HG02938 (cell line): ENCODE measurements at regions not wholly inside any gene's neighbourhood (a gene's known extent, or its start where the extent isn't known, plus 50 kb on each side); places are given as distances from the start of the nearest gene placed in this dataset.
"Not testable (repeated sequence)": the region's sequence is repeated elsewhere in the genome, so short reads cannot be mapped to it uniquely, and the experiment has no call there.

ENCODE experiments used
- ATAC-seq: cut with Tn5 transposase; IDR thresholded peaks from one replicate; pipeline ENCODE4 v1.9.1; 2021; ENCODE audit warnings: mild to moderate bottlenecking, moderate library complexity; ENCODE audit not compliant: unreplicated experiment

DNA sequence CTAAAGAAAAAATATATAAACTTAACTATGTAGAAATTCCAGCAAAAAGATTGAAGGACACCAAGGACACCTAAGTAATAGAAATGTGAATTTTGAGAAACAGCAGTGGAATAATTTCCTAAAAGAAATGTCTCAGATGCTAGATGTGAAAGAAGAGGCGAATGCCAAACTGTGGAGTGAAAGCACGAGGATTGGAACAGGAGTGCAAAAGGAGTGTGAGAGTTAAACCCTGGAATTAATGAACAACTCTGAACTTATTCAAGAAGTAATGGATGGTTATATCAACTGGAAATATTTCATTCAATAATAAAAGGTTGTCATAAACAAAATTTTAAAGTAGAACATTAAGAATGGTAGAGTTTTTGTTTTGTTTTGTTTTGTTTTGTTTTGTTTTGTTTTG is 78.5 kb upstream of the SGIP1 start:
- no peak for ATAC-seq

DNA sequence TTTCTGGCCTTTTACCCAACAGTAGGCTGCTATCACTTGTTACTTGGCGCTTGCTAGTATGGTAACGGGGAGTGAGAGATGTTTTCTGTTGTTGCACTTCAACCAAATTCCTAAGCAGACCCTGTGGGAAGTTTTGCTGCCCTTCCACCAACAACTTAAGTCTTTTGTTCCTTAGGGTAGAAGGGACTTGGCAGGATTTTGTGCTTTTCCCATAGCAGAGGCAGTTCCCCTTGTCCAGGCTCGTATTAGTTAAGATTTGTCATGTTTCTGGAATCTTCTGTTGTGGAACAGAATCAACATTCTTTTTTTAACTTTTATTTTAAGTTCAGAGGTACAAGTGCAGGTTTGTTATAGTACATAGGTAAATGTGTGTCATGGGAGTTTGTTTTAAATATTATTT is 73.2 kb upstream of the SGIP1 start:
- ATAC-seq, result no peak

DNA sequence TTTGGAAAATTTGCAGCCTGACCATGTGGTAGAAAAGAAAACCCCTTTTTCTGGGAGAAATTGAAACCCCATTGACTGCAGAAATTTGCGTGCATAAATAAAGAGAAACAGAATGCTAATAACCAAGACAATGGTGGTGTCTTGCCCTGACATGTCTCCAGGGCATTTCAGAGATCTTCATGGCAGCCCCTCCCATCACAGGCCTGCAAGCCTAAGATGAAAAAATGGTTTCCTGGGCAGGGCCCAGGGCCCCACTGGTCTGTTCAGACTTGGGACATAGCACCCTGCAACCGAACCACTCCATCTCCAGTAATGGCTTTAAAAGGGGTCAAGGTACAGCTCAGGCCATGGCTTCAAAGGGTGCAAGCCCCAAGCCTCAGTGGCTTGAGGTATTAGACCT is 71.6 kb upstream of the SGIP1 start:
- no peak for ATAC-seq

DNA sequence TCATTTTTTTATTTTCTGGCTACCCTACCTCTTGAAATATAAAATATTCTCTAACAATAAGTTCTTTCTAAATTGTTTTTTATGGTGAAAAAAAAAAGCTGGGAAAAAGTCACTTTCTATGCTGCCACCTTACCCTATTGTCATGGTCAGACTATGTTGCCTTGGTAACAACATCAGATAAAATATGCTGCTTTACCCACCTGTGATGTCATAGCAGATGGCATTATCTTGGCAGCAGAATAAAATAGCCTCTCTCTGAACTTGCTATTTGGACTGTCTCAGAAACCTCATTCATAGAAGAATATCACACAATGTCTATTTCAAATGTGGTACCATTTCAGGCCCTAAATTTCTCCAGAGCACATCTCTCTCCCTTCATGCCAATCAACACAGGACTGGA is 69.6 kb upstream of the SGIP1 start:
- ATAC-seq, result no peak

DNA sequence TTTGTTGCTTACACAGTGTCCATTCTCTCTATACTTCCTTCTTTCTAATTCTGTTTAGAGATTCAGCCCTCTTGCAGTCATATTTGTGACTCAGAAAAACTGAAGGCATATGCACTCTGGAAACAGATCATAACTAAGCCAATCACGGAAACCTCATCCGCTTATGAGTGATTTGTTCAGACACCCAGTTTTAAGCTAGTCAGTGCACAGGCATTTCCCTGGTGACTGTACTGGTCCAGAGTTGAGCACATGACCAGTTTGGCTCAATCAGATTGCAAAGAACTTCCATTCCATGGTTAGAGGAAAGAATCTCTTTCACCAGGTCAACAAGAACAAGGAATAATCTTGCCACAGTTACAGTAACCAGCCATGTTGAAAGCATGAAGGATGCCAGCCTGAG is 69.2 kb upstream of the SGIP1 start:
- no peak for ATAC-seq

DNA sequence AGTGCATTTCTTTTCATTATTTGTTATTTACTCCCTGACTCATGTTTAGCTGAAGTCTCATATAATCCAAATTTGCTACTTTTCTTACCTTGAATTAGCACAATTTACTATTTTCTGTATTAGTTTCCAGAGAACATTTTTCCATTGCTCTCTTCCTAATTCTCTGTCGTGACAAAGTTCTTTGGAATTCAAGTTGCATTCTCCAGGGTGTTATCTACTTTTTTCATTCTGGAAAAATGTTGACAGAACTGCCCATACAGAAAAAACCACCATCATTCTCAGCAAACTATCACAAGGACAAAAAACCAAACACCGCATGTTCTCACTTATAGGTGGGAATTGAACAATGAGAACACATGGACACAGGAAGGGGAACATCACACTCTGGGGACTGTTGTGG is 67.3 kb upstream of the SGIP1 start:
- not testable (repeated sequence) for ATAC-seq

DNA sequence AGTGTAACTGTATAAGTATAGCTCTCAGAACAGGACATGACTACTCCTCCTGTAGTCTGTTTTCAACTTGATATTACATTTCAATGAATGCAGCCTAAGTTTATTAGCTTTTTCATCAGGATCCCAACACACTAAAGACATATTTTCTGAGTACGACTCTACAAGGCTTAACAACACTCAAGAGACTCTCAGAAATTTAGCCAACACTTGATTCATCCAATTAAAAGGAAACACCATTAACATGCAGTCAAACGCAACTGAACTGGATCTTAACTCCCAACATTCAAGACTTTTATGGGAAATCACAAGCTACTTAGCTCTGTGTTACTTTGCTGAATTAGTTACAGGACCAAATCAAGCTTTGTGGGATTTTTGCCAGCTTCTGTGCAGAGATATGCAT is 65.2 kb upstream of the SGIP1 start:
- ATAC-seq, result no peak

DNA sequence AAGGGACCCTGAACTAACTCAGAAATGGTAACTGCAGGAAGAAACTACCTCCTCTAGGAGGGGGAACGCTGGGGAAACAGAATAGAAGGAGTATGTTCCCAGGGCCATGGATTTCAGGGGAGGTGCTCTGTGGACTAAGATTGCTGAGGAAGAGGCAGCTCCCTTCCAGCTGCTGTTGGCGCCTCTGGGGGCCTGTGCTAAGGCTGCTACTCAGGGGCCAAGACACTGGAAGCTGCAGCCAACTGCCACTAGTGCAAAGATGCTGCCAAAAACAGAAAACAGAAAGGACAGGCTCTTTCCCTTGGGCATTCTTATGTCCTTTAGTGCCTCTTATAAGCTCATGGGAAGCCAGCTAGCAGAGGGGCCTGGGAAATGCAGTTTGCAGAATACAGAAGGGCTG is 58.0 kb upstream of the SGIP1 start:
- ATAC-seq, result no peak

DNA sequence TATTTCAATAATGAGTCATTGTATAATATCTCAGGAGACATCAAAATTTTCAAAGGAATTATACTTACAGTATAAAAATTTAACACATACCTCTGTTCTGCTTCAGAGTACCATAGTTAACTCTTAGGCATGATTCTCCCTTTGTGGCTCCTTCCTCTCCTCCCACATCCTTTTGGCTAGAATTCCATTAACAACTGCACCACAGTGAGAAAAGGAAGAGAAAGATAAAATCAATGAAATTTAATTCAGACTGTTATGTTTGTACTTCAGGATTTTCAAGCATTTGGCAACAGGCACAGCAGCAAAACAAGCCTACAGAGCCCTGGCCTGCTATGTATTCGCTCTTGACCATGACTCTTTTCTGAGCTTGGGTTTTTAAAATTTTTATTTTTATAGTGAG is 57.2 kb upstream of the SGIP1 start:
- ATAC-seq, result no peak

DNA sequence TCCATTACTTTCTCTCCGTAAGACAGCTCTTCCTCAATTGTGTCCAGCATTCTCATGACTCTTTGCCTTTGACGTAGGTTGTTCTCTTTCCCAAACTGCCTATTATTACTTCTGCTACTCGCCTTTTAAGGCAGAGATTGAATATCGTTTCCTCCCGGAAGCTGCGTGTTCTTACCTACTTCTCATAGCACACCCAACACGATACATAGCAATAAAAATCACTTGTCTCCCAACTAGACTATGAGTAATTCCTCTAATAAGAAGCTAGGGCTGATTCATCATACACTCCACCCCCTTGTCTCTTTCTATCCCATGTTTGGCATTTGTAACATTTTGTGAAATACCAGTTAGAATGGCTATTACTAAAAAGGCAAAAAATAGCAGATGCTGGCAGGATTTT is 55.8 kb upstream of the SGIP1 start:
- ATAC-seq, result no peak

DNA sequence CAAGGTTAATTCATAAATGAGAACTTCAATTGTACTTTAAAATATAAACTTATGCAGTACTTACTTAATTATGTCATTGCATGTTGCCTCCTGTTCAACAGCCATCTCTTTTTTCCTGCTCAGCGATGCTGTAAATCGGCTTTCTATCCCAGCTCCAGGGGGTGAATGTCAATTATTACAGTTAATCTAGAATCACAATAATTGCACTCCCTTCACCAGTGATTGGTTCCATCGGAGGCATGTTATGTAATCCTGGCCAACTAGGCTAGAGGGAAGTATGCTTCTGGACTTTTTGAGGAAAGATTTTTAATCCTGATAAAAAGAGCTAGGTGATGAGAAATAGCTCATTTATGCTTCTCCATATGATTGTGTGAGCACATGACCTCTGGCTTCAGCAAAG is 53.8 kb upstream of the SGIP1 start:
- no peak for ATAC-seq

DNA sequence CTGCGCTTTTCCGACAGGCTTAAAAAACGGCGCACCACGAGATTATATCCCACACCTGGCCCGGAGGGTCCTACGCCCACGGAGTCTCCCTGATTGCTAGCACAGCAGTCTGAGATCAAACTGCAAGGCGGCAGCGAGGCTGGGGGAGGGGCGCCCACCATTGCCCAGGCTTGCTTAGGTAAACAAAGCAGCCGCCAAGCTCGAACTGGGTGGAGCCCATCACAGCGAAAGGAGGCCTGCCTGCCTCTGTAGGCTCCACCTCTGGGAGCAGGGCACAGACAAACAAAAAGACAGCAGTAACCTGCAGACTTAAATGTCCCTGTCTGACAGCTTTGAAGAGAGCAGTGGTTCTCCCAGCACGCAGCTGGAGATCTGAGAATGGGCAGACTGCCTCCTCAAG is 52.7 kb upstream of the SGIP1 start:
- ATAC-seq, result not testable (repeated sequence)
